ENCODE measurements at regions not wholly inside any gene's neighbourhood (a gene's known extent, or its start where the extent isn't known, plus 50 kb on each side); places are given as distances from the start of the nearest gene placed in this dataset.

DNA sequence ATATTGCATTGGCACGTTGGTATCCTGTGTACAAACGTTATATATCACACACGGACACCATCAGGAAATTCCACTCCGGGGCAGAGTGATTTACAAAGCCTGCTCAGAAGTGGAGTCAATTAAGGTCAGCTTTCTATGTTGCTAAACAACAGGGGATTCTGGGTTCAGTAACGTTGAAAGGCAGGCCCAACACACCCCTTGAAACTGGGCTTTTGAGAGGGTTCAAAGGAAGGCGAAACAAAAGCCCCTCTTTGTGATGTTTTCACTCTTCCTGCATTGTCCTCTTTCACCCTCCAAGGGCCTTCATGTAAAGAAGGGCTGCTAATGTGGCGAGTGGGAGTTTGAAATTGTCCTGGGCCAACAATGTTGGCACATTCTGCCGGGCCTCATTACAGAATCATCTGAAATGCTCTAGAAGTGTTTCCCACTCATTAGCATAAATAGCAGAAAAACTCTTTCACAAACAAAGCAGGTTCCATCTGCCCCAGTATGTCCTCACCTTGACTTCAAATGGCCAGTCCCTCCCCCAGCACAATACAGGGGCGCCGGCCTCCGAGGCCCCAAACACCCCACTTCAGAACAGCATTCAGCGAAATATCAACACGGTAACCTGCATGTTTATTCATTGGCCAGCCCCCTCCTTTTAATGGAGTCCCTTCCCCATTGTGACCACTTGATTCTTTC, 76.4 kb downstream of the HES1 start:
- no peaks in the 10 kb centered on the region for H4K20me1 ChIP-seq
- H3K27ac ChIP-seq: no peak overlapping the region
- no peaks in the 10 kb centered on the region for H3K27me3 ChIP-seq
- no peaks in the 10 kb centered on the region for H3K36me3 ChIP-seq
- no peak overlapping the region for H3K4me2 ChIP-seq
- no peaks in the 10 kb centered on the region for H3K4me1 ChIP-seq
- H3K9me3 ChIP-seq (replicated peaks in 1 of 11): no peaks in the 10 kb centered on the region
- no peak overlapping the region for H3K9ac ChIP-seq
- no peak for TF ChIP-seq Cebpa-rat (IDR thresholded peaks at IDR 0.05)
- no peak overlapping the region for H3K4me3 ChIP-seq

DNA sequence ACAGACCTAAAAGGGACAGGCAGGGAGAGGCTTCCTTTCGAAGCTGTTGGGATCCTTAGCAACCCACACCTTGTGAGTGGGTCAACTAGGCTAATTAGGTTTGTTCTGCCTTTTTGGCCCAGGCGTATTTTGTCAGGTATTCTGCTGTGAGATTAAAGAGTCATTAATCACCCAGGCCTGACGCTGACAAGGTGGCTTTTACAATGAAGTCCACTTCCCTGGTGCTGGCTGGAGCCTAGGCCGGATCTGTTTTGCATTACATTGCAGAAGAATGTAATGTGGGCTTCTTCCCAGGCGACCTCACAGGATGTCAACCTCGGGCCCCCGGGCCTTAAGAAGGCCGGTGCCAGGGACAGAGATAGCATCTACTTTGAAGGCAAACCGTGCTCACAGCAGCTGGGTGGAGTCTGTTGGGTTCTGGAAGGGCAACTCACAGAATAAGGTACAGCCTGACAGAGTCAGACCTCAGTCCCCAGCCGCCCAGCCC, 76.9 kb downstream of the HES1 start:
- no peaks in the 10 kb centered on the region for H3K9me3 ChIP-seq (replicated peaks in 1 of 11)
- no peak overlapping the region for H3K27ac ChIP-seq
- no peaks in the 10 kb centered on the region for H3K36me3 ChIP-seq
- H3K4me2 ChIP-seq: no peak overlapping the region
- H4K20me1 ChIP-seq: no peaks in the 10 kb centered on the region
- H3K4me3 ChIP-seq: no peak overlapping the region
- no peaks in the 10 kb centered on the region for H3K4me1 ChIP-seq
- H3K27me3 ChIP-seq: no peaks in the 10 kb centered on the region
- TF ChIP-seq Cebpa-rat (IDR thresholded peaks at IDR 0.05): no peak
- H3K9ac ChIP-seq: no peak overlapping the region

DNA sequence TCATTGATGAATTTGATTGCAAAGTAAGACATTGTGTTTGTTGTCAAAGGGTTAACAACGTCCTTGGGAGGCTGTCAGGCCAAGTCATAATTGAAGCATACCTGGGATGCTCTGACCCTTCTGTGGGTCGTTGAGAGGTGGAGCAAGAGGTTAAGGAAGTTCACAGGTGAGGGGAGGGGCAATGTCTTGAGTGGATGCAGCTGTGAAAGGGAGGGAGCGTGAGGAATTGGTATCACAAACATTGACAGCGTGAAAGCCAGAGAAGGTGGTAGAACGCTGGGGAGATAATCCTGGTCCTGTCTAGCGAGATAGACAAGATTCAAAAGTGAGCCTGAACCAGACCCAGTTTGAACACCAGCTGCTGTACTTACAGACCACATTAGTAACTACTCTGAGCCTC, 79.4 kb downstream of the HES1 start:
- Histone ChIP-seq H3K27ac (no peak overlapping the region), H3K9me3 (replicated peaks in 1 of 11) (no peaks in the 10 kb centered on the region), H3K36me3 (no peaks in the 10 kb centered on the region), H3K4me3 (no peak overlapping the region), H3K4me2 (no peak overlapping the region), H3K4me1 (no peaks in the 10 kb centered on the region), H4K20me1 (no peaks in the 10 kb centered on the region), H3K27me3 (no peaks in the 10 kb centered on the region), H3K9ac (no peak overlapping the region)
- no peak for TF ChIP-seq Cebpa-rat (IDR thresholded peaks at IDR 0.05)

DNA sequence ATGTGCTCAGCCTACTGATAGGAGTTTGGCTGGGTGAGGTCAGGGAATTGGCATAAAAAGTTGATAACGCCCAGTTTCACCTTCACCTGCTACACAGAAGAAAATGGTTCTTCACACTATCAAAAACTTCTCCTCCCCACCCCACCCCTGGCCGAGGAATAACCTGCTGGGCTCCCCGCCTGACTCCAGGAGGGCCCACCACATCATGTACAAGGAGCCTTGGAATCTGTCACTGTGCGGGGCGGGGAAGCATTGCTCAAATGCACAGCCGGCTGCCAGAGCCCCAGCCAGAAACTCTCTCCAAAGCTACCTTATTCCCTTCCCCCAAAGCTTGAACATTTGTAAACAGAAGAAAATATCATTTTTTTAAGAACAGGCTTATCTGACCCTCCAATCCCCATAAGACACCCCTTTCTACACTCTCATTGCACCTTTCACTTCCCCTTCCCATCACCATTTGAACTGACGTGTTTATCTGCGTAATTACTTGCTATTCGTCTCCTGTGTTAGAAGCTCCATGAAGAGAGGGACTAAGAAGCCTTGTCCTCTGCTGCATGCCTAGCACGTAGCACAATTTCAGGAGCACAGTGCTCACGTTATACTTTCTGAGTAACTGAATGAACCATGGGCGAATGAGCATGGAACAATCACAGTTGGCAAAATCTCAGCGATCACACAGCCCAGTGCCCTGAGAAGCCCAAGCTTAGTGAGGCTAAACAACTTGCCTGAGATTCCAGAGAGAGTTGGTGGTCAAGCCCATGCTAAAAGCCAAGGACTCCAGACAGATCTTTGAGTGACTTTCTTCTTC, 82.9 kb downstream of the HES1 start:
- Histone ChIP-seq H3K4me3 (no peak overlapping the region), H3K4me2 (no peak overlapping the region), H3K9me3 (replicated peaks in 1 of 11) (no peaks in the 10 kb centered on the region), H3K4me1 (peaks cover 0 to 10% (median 5%) of the 10 kb centered on the region in 10 experiments; a peak in 5 of 20 replicates), H3K27ac (no peak overlapping the region), H4K20me1 (no peaks in the 10 kb centered on the region), H3K36me3 (no peaks in the 10 kb centered on the region), H3K27me3 (no peaks in the 10 kb centered on the region), H3K9ac (no peak overlapping the region)
- TF ChIP-seq Cebpa-rat (IDR thresholded peaks at IDR 0.05): no peak

DNA sequence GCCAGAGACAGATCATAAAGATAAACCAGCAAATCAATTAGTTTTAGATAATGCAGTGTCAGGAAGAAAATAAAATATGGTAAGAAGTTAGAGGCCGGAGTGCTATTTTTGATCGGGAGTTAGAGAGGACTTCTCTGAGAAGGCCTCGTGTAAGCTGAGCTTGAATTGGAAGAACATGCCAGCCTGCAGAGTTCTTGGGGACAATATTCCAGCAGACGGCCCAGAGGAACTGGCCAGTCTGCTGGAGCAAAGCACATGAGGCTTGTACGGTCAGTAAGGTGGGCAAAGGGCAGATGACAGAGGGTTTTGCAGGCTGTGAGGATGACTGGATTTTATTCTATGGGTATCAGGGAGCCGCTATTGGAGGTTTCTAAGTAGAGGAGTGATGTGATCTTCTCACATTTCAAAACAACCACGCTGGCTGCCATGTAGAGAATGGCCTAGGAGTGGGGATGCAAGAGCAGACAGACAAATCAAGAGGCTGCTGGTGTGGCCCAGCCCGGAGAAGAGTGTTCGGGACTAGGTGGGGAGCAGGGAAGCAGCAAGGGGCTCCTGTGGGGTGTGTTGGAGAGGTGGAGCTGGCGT, 84.0 kb downstream of the HES1 start:
- Histone ChIP-seq H3K9me3 (replicated peaks in 1 of 11) (no peaks in the 10 kb centered on the region), H3K27ac (no peak overlapping the region), H4K20me1 (no peaks in the 10 kb centered on the region), H3K27me3 (no peaks in the 10 kb centered on the region), H3K4me2 (no peak overlapping the region), H3K4me1 (peaks cover 7 to 20% (median 13%) of the 10 kb centered on the region in 10 experiments; a peak in 19 of 20 replicates), H3K4me3 (no peak overlapping the region), H3K9ac (no peak overlapping the region), H3K36me3 (no peaks in the 10 kb centered on the region)
- TF ChIP-seq Cebpa-rat (IDR thresholded peaks at IDR 0.05): no peak

DNA sequence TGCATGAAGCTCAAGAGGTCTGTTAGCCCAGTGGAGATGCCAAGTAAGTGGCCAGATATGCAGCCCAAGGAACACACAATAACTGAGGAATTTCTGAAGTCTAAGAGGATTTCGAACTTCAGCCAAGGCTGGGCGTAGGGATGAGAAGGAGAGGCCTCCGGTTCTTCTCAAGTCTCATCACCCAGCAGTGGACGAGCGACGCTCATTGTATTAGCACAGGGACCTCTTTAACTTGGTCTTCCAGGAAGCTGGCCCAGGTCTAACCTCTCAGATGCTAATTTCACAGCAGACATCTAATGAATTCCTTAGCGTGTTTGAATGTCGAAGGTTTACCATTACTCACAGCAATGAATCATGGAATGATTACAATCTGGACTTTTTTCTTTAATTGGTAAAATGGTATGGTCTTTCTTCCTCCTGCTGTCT, 85.0 kb downstream of the HES1 start:
- no peaks in the 10 kb centered on the region; a peak in 1 of 22 replicates for H3K27me3 ChIP-seq
- H3K4me3 ChIP-seq: no peak overlapping the region
- no peak overlapping the region for H3K27ac ChIP-seq
- H3K4me1 ChIP-seq: peaks cover 14 to 27% (median 18%) of the 10 kb centered on the region in 10 experiments; a peak in 19 of 20 replicates
- H4K20me1 ChIP-seq: no peaks in the 10 kb centered on the region
- H3K9me3 ChIP-seq (replicated peaks in 1 of 11): no peaks in the 10 kb centered on the region
- H3K4me2 ChIP-seq: peak overlapping the region in 1 of 11 experiments; percentile 38; a peak in 2 of 22 replicates
- H3K36me3 ChIP-seq: no peaks in the 10 kb centered on the region
- no peak overlapping the region for H3K9ac ChIP-seq
- no peak for TF ChIP-seq Cebpa-rat (IDR thresholded peaks at IDR 0.05)

DNA sequence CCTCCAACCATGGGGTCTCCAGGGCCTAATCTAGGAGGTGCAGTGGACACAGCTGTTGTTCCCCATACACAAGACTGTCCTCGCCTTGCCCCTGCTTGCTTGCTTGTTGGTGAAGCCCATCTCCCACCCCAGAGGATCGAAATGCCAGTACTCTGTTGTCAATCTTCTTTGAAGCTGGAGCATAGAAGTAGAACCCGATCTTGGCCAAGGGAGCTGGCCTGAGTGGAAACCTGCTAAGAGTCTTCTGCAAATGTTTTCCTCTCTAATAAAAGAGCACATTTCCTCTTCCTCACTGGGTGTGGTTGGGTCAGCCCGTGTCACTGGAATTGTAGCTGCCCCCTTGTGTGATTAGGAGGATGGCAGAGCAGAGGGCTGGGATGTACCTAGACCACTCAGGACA, 85.4 kb downstream of the HES1 start:
- Histone ChIP-seq H3K9ac (no peak overlapping the region), H3K4me2 (peak overlapping the region in 3 of 11 experiments; percentile 3 to 38 (median 17); a peak in 3 of 22 replicates), H3K36me3 (no peaks in the 10 kb centered on the region), H3K27me3 (no peaks in the 10 kb centered on the region; a peak in 1 of 22 replicates), H3K4me3 (no peak overlapping the region), H3K27ac (no peak overlapping the region), H3K9me3 (replicated peaks in 1 of 11) (0 out of 22 replicates have a peak, but pooled peaks cover 0 to 2% (median 0%) of the 10 kb centered on the region in 11 experiments), H3K4me1 (peaks cover 14 to 27% (median 18%) of the 10 kb centered on the region in 10 experiments; a peak in 19 of 20 replicates), H4K20me1 (no peaks in the 10 kb centered on the region)
- no peak for TF ChIP-seq Cebpa-rat (IDR thresholded peaks at IDR 0.05)

DNA sequence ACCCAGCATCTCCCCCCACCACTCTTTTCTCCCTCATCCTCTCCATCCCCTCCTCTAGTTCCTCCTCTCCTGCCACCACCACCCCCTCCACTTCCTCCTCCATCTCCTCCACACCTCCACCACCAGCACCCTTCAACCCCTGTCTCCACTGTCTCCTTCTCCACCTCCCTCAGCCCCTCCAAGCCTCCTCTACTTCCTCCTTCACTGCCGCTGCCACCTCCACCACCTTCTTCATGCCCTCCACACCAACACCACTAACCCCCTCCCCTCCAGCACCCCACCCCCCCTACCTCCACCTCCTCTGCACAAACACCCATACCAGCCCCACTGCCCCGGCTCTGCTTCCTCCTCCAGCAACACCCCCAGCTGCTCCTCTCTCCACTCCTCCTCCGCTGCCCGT, 88.0 kb downstream of the HES1 start:
- Histone ChIP-seq H3K36me3 (no peaks in the 10 kb centered on the region), H3K9me3 (replicated peaks in 1 of 11) (peaks cover 0 to 9% (median 0%) of the 10 kb centered on the region in 11 experiments; a peak in 1 of 22 replicates), H4K20me1 (no peaks in the 10 kb centered on the region), H3K9ac (no peak overlapping the region), H3K27ac (no peak overlapping the region), H3K4me2 (peak overlapping the region in 9 of 11 experiments; percentile 13 to 77 (median 59); a peak in 12 of 22 replicates), H3K4me3 (no peak overlapping the region), H3K27me3 (no peaks in the 10 kb centered on the region; a peak in 1 of 22 replicates), H3K4me1 (peaks cover 14 to 27% (median 18%) of the 10 kb centered on the region in 10 experiments; a peak in 19 of 20 replicates)
- TF ChIP-seq Cebpa-rat (IDR thresholded peaks at IDR 0.05): no peak
